Ishikawa (cell line): ENCODE measurements at regions not wholly inside any gene's neighbourhood (a gene's known extent, or its start where the extent isn't known, plus 50 kb on each side); places are given as distances from the start of the nearest gene placed in this dataset.

ENCODE experiments used
- CEBPB ChIP-seq: IDR thresholded peaks from 2 replicates; pipeline ENCODE4 v1.6.1; 2012
- CREB1 ChIP-seq: IDR thresholded peaks from 2 replicates; pipeline ENCODE4 v1.6.1; 2012; ENCODE audit warnings: low read depth
- EGR1 ChIP-seq: IDR thresholded peaks from 2 replicates; pipeline ENCODE4 v1.6.1; 2012
- EP300 ChIP-seq: IDR thresholded peaks from 2 replicates; pipeline ENCODE4 v1.6.1; 2012; ENCODE audit warnings: borderline replicate concordance
- FOXM1 ChIP-seq: IDR thresholded peaks from 2 replicates; pipeline ENCODE4 v1.6.1; 2012; ENCODE audit warnings: low read depth, borderline replicate concordance
- NFIC ChIP-seq: IDR thresholded peaks from 2 replicates; pipeline ENCODE4 v1.6.1; 2012
- RAD21 ChIP-seq: IDR thresholded peaks from 2 replicates; pipeline ENCODE4 v1.6.1; 2012; ENCODE audit warnings: low read depth
- TAF1 ChIP-seq: IDR thresholded peaks from 2 replicates; pipeline ENCODE4 v1.6.1; 2012; ENCODE audit warnings: low read depth, mild to moderate bottlenecking
- TCF12 ChIP-seq: IDR thresholded peaks from 2 replicates; pipeline ENCODE4 v1.6.1; 2012; ENCODE audit warnings: low read depth
- TEAD4 ChIP-seq: IDR thresholded peaks from 2 replicates; pipeline ENCODE4 v1.6.1; 2012
- YY1 ChIP-seq: IDR thresholded peaks from 2 replicates; pipeline ENCODE4 v1.6.1; 2012; ENCODE audit warnings: low read depth
- ZBTB7A ChIP-seq: IDR thresholded peaks from 2 replicates; pipeline ENCODE4 v1.6.1; 2012; ENCODE audit warnings: low read depth
- TF ChIP-seq, protein P1 (sequence below): IDR thresholded peaks from 2 replicates; pipeline ENCODE4 v1.6.1; 2012
- TF ChIP-seq, protein P2 (sequence below): IDR thresholded peaks from 2 replicates; pipeline ENCODE4 v1.6.1; 2012
- TF ChIP-seq, protein P3 (sequence below): IDR thresholded peaks from 2 replicates; pipeline ENCODE4 v1.6.1; 2012; ENCODE audit warnings: low read depth, mild to moderate bottlenecking

DNA sequence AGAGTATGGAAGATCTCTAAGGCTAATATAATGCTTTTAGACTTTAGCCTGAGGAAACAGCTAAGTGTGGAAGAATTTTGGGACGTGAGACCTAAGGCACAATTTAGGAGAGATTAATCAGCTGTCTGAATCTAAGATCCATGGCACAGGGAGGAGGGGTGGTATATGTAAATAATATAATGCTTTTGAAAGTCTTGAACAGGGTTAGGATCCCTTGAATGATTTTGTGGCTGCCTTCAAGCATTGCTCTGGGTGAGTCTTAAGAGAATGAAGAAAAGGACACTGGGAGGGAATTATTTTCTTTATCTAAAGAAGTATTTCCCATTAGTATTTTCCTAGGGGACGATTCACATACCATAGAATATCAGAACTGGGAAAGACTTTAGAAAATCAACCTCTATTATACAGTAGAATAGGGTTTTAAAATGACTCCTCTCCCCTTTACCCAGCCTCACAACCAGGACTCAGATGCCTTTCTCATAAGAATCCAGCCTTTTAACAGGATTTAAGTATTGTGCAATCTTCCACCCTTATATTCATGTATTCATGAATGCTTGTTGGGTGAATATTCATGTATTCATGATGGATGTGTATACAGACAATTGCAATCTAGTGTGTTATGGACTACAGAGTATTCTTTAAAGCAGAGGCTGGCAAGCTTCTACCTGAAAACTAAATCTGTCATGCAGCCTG is 664.2 kb upstream of the CPEB2 start:
- TF ChIP-seq, protein P1, sequence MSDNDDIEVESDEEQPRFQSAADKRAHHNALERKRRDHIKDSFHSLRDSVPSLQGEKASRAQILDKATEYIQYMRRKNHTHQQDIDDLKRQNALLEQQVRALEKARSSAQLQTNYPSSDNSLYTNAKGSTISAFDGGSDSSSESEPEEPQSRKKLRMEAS, result no peak
- no peak for TF ChIP-seq EGR1

DNA sequence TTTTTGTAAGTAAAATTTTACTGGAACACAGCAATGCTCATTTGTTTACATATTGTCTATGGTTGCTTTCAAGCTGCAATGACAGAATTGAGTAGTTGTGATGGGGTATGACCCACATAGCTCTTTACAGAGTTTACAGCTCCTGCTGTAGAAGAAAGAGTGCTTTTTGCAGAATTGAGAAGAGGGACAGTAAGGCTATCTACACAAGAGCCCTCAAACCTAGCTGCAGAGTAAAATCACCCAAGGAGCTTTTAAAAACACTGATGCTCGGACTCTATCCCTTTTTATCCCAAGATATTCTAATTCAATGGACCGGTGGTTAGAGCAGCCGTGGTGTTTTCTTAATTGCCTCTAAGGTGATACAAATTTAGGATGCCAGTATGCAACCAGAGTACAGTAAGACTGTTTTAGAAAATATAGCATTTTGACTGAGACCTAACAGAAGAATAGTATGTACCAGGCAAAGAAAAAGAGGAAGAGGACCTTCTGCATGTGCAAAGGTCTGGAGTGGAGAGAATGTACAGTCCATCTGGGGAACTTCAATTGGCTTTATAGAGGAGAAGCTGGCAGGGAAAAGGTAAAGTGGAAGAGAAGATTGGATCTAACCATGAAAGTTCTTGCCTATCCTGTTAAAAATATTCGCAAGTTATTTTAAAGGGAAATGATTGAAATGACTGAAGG is 663.6 kb upstream of the CPEB2 start:
- TF ChIP-seq YY1 (no peak), CREB1 (no peak), TCF12 (no peak), TEAD4 (no peak), EGR1 (no peak), EP300 (no peak), ZBTB7A (no peak), NFIC (no peak), RAD21 (no peak), TAF1 (no peak), CEBPB (no peak), FOXM1 (no peak)
- TF ChIP-seq, protein P2, sequence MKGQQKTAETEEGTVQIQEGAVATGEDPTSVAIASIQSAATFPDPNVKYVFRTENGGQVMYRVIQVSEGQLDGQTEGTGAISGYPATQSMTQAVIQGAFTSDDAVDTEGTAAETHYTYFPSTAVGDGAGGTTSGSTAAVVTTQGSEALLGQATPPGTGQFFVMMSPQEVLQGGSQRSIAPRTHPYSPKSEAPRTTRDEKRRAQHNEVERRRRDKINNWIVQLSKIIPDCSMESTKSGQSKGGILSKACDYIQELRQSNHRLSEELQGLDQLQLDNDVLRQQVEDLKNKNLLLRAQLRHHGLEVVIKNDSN, result no peak
- TF ChIP-seq, protein P3, sequence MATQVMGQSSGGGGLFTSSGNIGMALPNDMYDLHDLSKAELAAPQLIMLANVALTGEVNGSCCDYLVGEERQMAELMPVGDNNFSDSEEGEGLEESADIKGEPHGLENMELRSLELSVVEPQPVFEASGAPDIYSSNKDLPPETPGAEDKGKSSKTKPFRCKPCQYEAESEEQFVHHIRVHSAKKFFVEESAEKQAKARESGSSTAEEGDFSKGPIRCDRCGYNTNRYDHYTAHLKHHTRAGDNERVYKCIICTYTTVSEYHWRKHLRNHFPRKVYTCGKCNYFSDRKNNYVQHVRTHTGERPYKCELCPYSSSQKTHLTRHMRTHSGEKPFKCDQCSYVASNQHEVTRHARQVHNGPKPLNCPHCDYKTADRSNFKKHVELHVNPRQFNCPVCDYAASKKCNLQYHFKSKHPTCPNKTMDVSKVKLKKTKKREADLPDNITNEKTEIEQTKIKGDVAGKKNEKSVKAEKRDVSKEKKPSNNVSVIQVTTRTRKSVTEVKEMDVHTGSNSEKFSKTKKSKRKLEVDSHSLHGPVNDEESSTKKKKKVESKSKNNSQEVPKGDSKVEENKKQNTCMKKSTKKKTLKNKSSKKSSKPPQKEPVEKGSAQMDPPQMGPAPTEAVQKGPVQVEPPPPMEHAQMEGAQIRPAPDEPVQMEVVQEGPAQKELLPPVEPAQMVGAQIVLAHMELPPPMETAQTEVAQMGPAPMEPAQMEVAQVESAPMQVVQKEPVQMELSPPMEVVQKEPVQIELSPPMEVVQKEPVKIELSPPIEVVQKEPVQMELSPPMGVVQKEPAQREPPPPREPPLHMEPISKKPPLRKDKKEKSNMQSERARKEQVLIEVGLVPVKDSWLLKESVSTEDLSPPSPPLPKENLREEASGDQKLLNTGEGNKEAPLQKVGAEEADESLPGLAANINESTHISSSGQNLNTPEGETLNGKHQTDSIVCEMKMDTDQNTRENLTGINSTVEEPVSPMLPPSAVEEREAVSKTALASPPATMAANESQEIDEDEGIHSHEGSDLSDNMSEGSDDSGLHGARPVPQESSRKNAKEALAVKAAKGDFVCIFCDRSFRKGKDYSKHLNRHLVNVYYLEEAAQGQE, result no peak
- TF ChIP-seq, protein P1, result no peak

DNA sequence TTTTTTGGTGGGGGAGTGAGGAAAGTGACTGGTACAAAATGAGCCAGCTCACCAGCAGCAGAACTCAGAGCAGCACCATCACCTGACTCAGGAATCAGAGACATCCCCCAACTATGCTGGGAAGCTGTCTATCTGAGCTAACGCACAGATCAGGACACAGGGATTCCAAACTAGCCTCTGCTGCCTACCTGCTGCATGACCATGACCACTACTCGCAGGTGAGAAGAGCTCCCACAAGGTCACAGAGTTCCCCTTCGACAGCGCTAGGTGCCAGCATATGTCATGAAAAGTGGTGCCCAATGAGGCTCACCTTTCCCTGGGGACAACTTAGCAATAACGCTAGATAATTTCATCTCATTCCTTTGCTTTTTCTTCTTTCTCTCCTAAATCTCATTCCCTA is 662.6 kb upstream of the CPEB2 start:
- TF ChIP-seq CREB1, result no peak
- no peak for TF ChIP-seq ZBTB7A
- TF ChIP-seq EGR1, result no peak
- TF ChIP-seq FOXM1, result no peak
- TF ChIP-seq, protein P3, result no peak
- TF ChIP-seq TCF12, result no peak
- TF ChIP-seq YY1, result no peak
- no peak for TF ChIP-seq CEBPB
- no peak for TF ChIP-seq TEAD4
- no peak for TF ChIP-seq EP300
- no peak for TF ChIP-seq RAD21
- TF ChIP-seq NFIC, result no peak
- TF ChIP-seq, protein P2, result no peak
- TF ChIP-seq, protein P1, result no peak
- no peak for TF ChIP-seq TAF1

DNA sequence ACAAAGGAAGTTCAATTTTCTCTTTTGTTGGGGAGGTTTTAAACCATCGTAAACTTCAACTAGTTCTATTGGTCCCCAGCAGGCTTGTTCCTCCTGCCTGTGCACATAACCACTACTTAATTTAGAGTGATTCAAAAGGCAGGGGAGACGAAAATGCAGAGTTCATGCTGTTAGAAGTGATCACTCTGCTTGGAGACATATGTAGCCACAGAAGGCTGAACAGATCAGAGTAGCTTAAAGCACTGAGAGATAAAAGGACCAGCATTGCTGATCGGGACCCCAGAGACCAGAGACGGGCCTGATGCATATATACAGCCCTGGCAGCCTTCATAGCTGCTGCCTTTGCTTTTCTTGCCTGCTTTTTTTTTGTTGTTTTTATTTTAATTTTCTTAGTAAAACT is 662.0 kb upstream of the CPEB2 start:
- TF ChIP-seq CEBPB (no peak), NFIC (no peak)
- TF ChIP-seq, protein P1, result no peak
- TF ChIP-seq, protein P2, result no peak

DNA sequence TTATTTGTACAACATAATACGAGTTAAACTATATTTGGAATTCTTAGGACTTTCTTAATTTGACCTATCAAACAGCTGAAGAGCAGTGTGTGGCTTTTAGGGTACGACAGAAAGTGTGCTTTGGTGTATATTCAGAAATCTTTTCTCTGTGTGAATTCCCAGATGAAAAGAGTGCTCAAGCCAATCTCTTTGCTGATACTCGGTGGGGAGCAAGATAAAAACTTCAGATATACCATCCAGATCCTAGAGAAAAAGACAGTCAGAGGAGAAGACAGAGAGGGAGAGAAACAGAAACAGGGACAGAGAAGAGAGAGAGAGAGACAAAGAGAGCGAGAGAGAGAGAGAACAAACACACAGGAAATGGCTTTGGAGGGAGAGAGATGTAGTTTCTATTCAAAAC is 658.3 kb upstream of the CPEB2 start:
- TF ChIP-seq YY1, result no peak
- TF ChIP-seq, protein P1, result no peak
- TF ChIP-seq, protein P2, result no peak
- TF ChIP-seq, protein P3, result no peak
- TF ChIP-seq ZBTB7A, result no peak
- TF ChIP-seq RAD21, result no peak
- TF ChIP-seq TEAD4, result no peak
- no peak for TF ChIP-seq CREB1
- TF ChIP-seq CEBPB, result no peak
- no peak for TF ChIP-seq TAF1
